ENCODE measurements at regions not wholly inside any gene's neighbourhood (a gene's known extent, or its start where the extent isn't known, plus 50 kb on each side); places are given as distances from the start of the nearest gene placed in this dataset.

GRCh38 chr6:47905717-47906116, 123.9 kb downstream of the OPN5 start:
- in situ Hi-C loops (cut with HindIII; ENCODE audit: extremely low pct_ligation_motif_present, low pct_unique_long_range_greater_than_20kb) (no loop called here), intact Hi-C loops (cut with micrococcal nuclease; ENCODE audit: unreplicated experiment) (no loop called here)
- Histone ChIP-seq H3K4me1 (ENCODE audit: insufficient read depth, low read length) (no peaks in the 10 kb centered on the region), H2AFZ (ENCODE audit: low read length) (no peak overlapping the region), H3K27ac (ENCODE audit: extremely low read length, insufficient read depth, low read length) (no peak overlapping the region), H3K4me2 (ENCODE audit: low read depth, low read length) (no peak overlapping the region), H3K4me3 (replicated peaks in 1 of 3; ENCODE audit: insufficient read depth in 1 of 3, low read depth in 2 of 3, low read length in 3 of 3) (no peak overlapping the region), H3K36me3 (replicated peaks in 1 of 2; ENCODE audit: control insufficient read depth in 1 of 2, insufficient read depth in 2 of 2, low read length in 2 of 2) (peaks cover 0 to 5% of the 10 kb centered on the region in 2 experiments; a peak in 2 of 5 replicates), H3K9me3 (ENCODE audit: low read length) (no peaks in the 10 kb centered on the region), H4K20me1 (ENCODE audit: insufficient read depth, low read length) (no peaks in the 10 kb centered on the region; the same call in 1 of the 2 replicates), H3K79me2 (ENCODE audit: insufficient read depth, low read length) (no peaks in the 10 kb centered on the region), H3K9ac (ENCODE audit: insufficient read depth, low read depth, low read length) (no peak overlapping the region), H3K27me3 (ENCODE audit: control insufficient read depth in 1 of 2, insufficient read depth in 2 of 2, low read length in 2 of 2) (no peaks in the 10 kb centered on the region)
- no peak for ATAC-seq
- no peak for FAIRE-seq
- ChIA-PET POLR2A (no interaction called here), CTCF (ENCODE audit: low intra/inter-chr PET ratio, low total read pairs) (no interaction called here)
- BruUV-seq (replicated peaks) = no TSS peak
- 67% methylated on average over 2 of the region's 2 CpGs for WGBS (ENCODE audit: low lambda C conversion rate)
- no peak for DNase-seq (ENCODE audit: low spot score)
- TF ChIP-seq ZNF891 (CRISPR knock-in tag; IDR thresholded peaks at IDR 0.05) = no peak
- TF ChIP-seq ZNF501 (CRISPR knock-in tag; IDR thresholded peaks at IDR 0.05) = no peak
- no peak for TF ChIP-seq HCFC1 (IDR thresholded peaks at IDR 0.05; ENCODE audit: low read depth, low read length)
- no peak for TF ChIP-seq ZBTB10 (CRISPR knock-in tag; IDR thresholded peaks at IDR 0.05; ENCODE audit: borderline replicate concordance)
- no peak for TF ChIP-seq E2F2 (CRISPR knock-in tag; IDR thresholded peaks at IDR 0.05; ENCODE audit: borderline replicate concordance)
- TF ChIP-seq MLXIP (CRISPR knock-in tag; IDR thresholded peaks at IDR 0.05; ENCODE audit: borderline replicate concordance) = no peak
- no peak for TF ChIP-seq THAP9 (CRISPR knock-in tag; IDR thresholded peaks at IDR 0.05; ENCODE audit: borderline replicate concordance)
- TF ChIP-seq SPEN (CRISPR knock-in tag; IDR thresholded peaks at IDR 0.05; ENCODE audit: low read depth) = no peak
- TF ChIP-seq ZNF704 (CRISPR knock-in tag; IDR thresholded peaks at IDR 0.05; ENCODE audit: borderline replicate concordance) = no peak
- TF ChIP-seq FOSL1 (CRISPR knock-in tag; IDR thresholded peaks at IDR 0.05; ENCODE audit: borderline replicate concordance) = no peak
- TF ChIP-seq ELF1 (CRISPR knock-in tag; IDR thresholded peaks at IDR 0.05) = no peak
- TF ChIP-seq JDP2 (CRISPR knock-in tag; IDR thresholded peaks at IDR 0.05; ENCODE audit: borderline replicate concordance) = no peak
